GM23248 (cell line): ENCODE measurements at regions not wholly inside any gene's neighbourhood (a gene's known extent, or its start where the extent isn't known, plus 50 kb on each side); places are given as distances from the start of the nearest gene placed in this dataset.

ENCODE experiments used
- DNase-seq: peaks from one replicate; pipeline ENCODE4 v3.0.0-alpha.2; 2015
- H2AFZ ChIP-seq: fragments of 200-600 bp; sonication (generic); 2 replicates; pipeline ENCODE4 v1.6.1; 2016; ENCODE audit warnings: antibody characterized with exemption
- H3F3A ChIP-seq: fragments of 200-600 bp; sonication (generic); 2 replicates; pipeline ENCODE4 v1.6.1; 2016; ENCODE audit warnings: mild to moderate bottlenecking, antibody characterized with exemption, mixed run types; ENCODE audit not compliant: insufficient read depth
- H3K27ac ChIP-seq: fragments of 200-600 bp; sonication (generic); 2 replicates; pipeline ENCODE4 v1.5.1; 2016; ENCODE audit warnings: mild to moderate bottlenecking
- H3K27me3 ChIP-seq: fragments of 200-600 bp; sonication (generic); replicated peaks from 2 replicates; pipeline ENCODE4 v1.6.1; 2016; ENCODE audit warnings: mild to moderate bottlenecking; ENCODE audit not compliant: insufficient read depth
- H3K36me3 ChIP-seq: fragments of 200-600 bp; sonication (generic); 2 replicates; pipeline ENCODE4 v1.6.1; 2016; ENCODE audit warnings: low read depth, mild to moderate bottlenecking
- H3K4me1 ChIP-seq: fragments of 200-600 bp; sonication (generic); 2 replicates; pipeline ENCODE4 v1.6.1; 2016; ENCODE audit warnings: mild to moderate bottlenecking; ENCODE audit not compliant: insufficient read depth
- H3K4me2 ChIP-seq: fragments of 200-600 bp; sonication (generic); one replicate; pipeline ENCODE4 v1.6.1; 2016; ENCODE audit warnings: mild to moderate bottlenecking; ENCODE audit not compliant: unreplicated experiment
- H3K4me3 ChIP-seq: fragments of 200-600 bp; sonication (generic); 2 replicates; pipeline ENCODE4 v1.5.1; 2016; ENCODE audit warnings: mild to moderate bottlenecking
- H3K79me2 ChIP-seq: fragments of 200-600 bp; sonication (generic); 2 replicates; pipeline ENCODE4 v1.6.1; 2016; ENCODE audit warnings: mild to moderate bottlenecking; ENCODE audit not compliant: insufficient read depth
- H3K9ac ChIP-seq: fragments of 200-600 bp; sonication (generic); 2 replicates; pipeline ENCODE4 v1.6.1; 2016; ENCODE audit warnings: mild to moderate bottlenecking
- H3K9me2 ChIP-seq: fragments of 200-600 bp; sonication (generic); 2 replicates; pipeline ENCODE4 v1.6.1; 2016; ENCODE audit warnings: mixed run types, mild to moderate bottlenecking, moderate library complexity; ENCODE audit not compliant: insufficient read depth
- H3K9me3 ChIP-seq: fragments of 200-600 bp; sonication (generic); one replicate; pipeline ENCODE4 v1.6.1; 2017; ENCODE audit warnings: low read depth
- H4K20me1 ChIP-seq: fragments of 200-600 bp; sonication (generic); 2 replicates; pipeline ENCODE4 v1.6.0; 2016; ENCODE audit not compliant: insufficient read depth
- EZH2 ChIP-seq: fragments of 200-600 bp; sonication (generic); IDR thresholded peaks from 2 replicates; pipeline ENCODE4 v1.6.1; 2018; ENCODE audit warnings: antibody characterized with exemption, mild to moderate bottlenecking; ENCODE audit not compliant: insufficient read depth, poor library complexity, severe bottlenecking
- EZH2phosphoT487 ChIP-seq: fragments of 200-600 bp; sonication (generic); IDR thresholded peaks from 2 replicates; pipeline ENCODE4 v1.6.1; 2018; ENCODE audit warnings: antibody characterized with exemption, moderate library complexity, mild to moderate bottlenecking, low read depth; ENCODE audit not compliant: insufficient read depth
- WGBS, 2 experiments: methylation state at CpG; one replicate each; pipeline ENCODE4 v1.1.6; 2015 to 2017; ENCODE audit warnings: low lambda C conversion rate in 2 of 2, low coverage in 1 of 2; ENCODE audit errors: missing lambda C conversion rate in 2 of 2; 5-methylcytosine and 5-hydroxymethylcytosine counted together
- in situ Hi-C: fragments of 300-500 bp; cut with MboI; formaldehyde crosslinking; loops from 2 replicates; pipeline ENCODE4 v1.15.0; 2020

DNA sequence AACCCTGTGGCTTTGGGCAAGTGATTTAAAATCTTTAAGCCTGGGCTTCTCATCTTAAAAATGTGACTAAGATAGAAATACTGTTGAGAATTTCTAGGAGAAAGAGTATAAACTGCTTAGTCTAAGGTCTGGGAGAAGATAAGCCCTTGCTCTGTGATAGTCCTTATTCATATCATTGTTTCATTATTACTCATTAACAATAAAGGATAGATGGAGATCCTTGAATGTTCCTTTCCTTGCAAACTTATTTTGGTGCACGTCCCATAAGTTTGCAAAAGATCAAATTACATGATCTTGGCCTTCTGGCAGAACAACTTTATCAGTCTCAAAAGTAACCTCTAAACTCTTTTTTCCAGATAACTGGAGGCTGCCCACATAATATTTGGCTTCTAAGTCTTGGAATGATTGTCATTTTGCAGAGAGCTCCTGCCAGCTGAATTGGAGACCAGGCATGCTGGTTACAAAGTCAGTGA lies 138.3 kb downstream of the FAM124B start:
- Histone ChIP-seq H3K9me2 (no peaks in the 10 kb centered on the region), H3K4me1 (peaks cover 40% of the 10 kb centered on the region), H3K4me3 (no peak overlapping the region), H3K4me2 (peak overlapping the region; percentile 36), H3K9me3 (no peaks in the 10 kb centered on the region), H3K36me3 (no peaks in the 10 kb centered on the region), H3K9ac (no peak overlapping the region), H3K27me3 (no peaks in the 10 kb centered on the region), H4K20me1 (no peaks in the 10 kb centered on the region), H3K79me2 (no peaks in the 10 kb centered on the region), H3K27ac (peak overlapping the region; percentile 52), H3F3A (peaks cover 38% of the 10 kb centered on the region), H2AFZ (0 out of 2 replicates have a peak overlapping the region, but pooled peaks have one; percentile 3)
- DNase-seq: peak; percentile 69
- no peak for TF ChIP-seq EZH2
- in situ Hi-C loops: no loop called here
- 0 to 3% methylated on average over 1 of the region's 1 CpG for WGBS, 2 experiments

DNA sequence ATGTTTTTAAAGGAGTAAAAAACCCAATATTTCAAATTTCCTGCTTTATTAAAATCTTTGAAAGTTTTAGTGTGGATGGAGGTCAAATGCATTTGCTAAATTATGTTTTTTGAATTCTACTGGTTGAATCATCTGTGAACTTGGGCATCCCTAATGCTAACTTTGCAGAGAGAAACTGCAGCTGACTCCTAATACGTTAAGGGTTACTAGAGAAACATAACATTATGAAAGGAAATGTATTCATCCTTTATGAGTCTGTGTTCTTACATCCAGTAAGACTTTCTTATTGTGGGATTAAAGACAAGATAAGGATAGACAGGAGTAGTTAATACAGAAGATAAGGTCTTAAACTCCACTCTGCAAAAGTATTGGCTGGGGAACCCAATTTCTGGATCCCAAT lies 140.6 kb downstream of the FAM124B start:
- no peak overlapping the region for H3K27ac ChIP-seq
- no peak for TF ChIP-seq EZH2
- TF ChIP-seq EZH2phosphoT487: no peak
- H3K9me2 ChIP-seq: no peaks in the 10 kb centered on the region
- H3K27me3 ChIP-seq: no peaks in the 10 kb centered on the region
- DNase-seq: peak; percentile 55
- WGBS, 2 experiments: 67 to 77% methylated on average over 1 of the region's 1 CpG
- H3K4me1 ChIP-seq: peaks cover 37% of the 10 kb centered on the region
- in situ Hi-C loops: no loop called here
- H3K79me2 ChIP-seq: no peaks in the 10 kb centered on the region
- no peak overlapping the region for H3K4me3 ChIP-seq
- H3K4me2 ChIP-seq: no peak overlapping the region
- H2AFZ ChIP-seq: no peak overlapping the region
- peaks cover 32% of the 10 kb centered on the region for H3F3A ChIP-seq
- no peaks in the 10 kb centered on the region for H4K20me1 ChIP-seq
- no peak overlapping the region for H3K9ac ChIP-seq
- H3K9me3 ChIP-seq: no peaks in the 10 kb centered on the region
- no peaks in the 10 kb centered on the region for H3K36me3 ChIP-seq

DNA sequence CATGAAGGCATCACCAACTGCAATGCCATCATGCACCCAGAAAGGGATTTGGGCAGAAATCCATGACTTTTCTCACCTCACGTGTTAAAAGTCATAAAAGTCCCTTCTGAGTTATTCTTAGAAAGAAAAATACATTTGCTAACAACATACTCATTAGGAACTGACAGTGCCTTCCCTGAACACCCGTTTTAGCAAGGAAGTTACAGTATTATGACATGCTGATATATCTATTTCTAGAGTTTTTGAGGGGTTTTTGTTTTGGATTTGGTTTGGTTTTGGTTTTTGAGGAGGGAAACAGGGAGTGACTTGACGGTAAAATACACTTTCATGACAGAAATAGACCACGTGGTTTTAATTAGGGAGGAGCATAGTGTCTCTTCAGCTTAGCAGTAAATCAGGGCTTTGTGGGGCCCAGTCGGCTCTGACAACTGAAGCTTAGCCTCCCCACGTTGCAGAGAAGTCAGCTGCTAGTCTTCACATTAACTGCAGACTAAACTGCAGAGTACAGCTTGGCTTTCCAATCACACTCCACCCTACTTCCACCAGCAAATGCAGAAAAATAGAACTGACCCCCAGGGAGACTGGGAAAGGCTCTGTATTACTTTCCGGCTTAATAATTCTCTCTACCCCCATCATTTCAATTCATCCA lies 141.4 kb downstream of the FAM124B start:
- H3K4me2 ChIP-seq: peak overlapping the region; percentile 4
- no peaks in the 10 kb centered on the region for H3K27me3 ChIP-seq
- peaks cover 37% of the 10 kb centered on the region for H3K4me1 ChIP-seq
- H3K9me2 ChIP-seq: no peaks in the 10 kb centered on the region
- H2AFZ ChIP-seq: peak overlapping the region; percentile 55
- in situ Hi-C loops: no loop called here
- H3K9ac ChIP-seq: no peak overlapping the region
- no peak overlapping the region for H3K4me3 ChIP-seq
- no peak for DNase-seq
- no peak overlapping the region for H3K27ac ChIP-seq
- WGBS, 2 experiments: 17% methylated on average over 7 of the region's 7 CpGs
- H3K79me2 ChIP-seq: no peaks in the 10 kb centered on the region
- H3K9me3 ChIP-seq: no peaks in the 10 kb centered on the region
- no peak for TF ChIP-seq EZH2
- TF ChIP-seq EZH2phosphoT487: no peak
- peaks cover 32% of the 10 kb centered on the region for H3F3A ChIP-seq
- no peaks in the 10 kb centered on the region for H4K20me1 ChIP-seq
- no peaks in the 10 kb centered on the region for H3K36me3 ChIP-seq

DNA sequence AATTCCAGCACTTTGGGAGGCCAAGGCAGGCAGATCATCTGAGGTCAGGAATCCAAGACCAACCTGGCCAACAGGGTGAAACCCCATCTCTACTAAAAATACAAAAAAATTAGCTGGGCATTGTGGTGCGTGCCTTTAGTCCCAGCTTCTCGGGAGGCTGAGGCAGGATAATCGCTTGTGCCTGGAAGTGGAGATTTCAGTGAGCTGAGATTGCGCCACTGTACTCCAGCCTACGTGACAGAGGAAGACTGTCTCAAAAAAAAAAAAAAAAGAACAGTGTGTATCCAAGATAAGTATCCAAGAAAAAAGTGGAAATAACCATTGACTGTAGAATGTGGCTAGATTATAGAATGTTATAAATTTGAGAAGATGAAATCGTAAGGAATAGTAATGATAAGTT lies 142.1 kb downstream of the FAM124B start:
- WGBS, 2 experiments: 93 to 96% methylated on average over 6 of the region's 6 CpGs
- no peaks in the 10 kb centered on the region for H3K27me3 ChIP-seq
- TF ChIP-seq EZH2phosphoT487 (no peak), EZH2 (no peak)
- H3K9me2 ChIP-seq: no peaks in the 10 kb centered on the region
- peaks cover 32% of the 10 kb centered on the region for H3F3A ChIP-seq
- no peak overlapping the region for H3K27ac ChIP-seq
- DNase-seq: no peak
- peaks cover 37% of the 10 kb centered on the region for H3K4me1 ChIP-seq
- no peaks in the 10 kb centered on the region for H3K36me3 ChIP-seq
- H2AFZ ChIP-seq: no peak overlapping the region
- H3K9ac ChIP-seq: no peak overlapping the region
- H3K4me2 ChIP-seq: no peak overlapping the region
- no peaks in the 10 kb centered on the region for H3K79me2 ChIP-seq
- H3K4me3 ChIP-seq: no peak overlapping the region
- in situ Hi-C loops: no loop called here
- H4K20me1 ChIP-seq: no peaks in the 10 kb centered on the region
- H3K9me3 ChIP-seq: no peaks in the 10 kb centered on the region
